Left ventricle myocardium inferior (tissue), 1 donor: ENCODE measurements at regions not wholly inside any gene's neighbourhood (a gene's known extent, or its start where the extent isn't known, plus 50 kb on each side); places are given as distances from the start of the nearest gene placed in this dataset.
"Not testable (repeated sequence)": the region's sequence is repeated elsewhere in the genome, so short reads cannot be mapped to it uniquely, and the experiment has no call there.

Source experiments
- DNase-seq: peaks from one replicate; pipeline ENCODE4 v3.0.0-alpha.2; 2020
- H3K27ac ChIP-seq: fragments of 200-600 bp; replicated peaks from 2 replicates; pipeline ENCODE4 v1.8.0; 2021
- H3K27me3 ChIP-seq: fragments of 200-600 bp; 2 replicates; pipeline ENCODE4 v1.8.0; 2021; ENCODE audit warnings: low read depth
- H3K36me3 ChIP-seq: fragments of 200-600 bp; 2 replicates; pipeline ENCODE4 v1.8.0; 2021
- H3K4me1 ChIP-seq: fragments of 200-600 bp; 2 replicates; pipeline ENCODE4 v1.8.0; 2021
- H3K4me3 ChIP-seq: fragments of 200-600 bp; 2 replicates; pipeline ENCODE4 v1.8.0; 2021; ENCODE audit warnings: mild to moderate bottlenecking, moderate library complexity
- H3K9me3 ChIP-seq: fragments of 200-600 bp; replicated peaks from 2 replicates; pipeline ENCODE4 v1.8.0; 2021
- CTCF ChIP-seq: fragments of 200-600 bp; IDR thresholded peaks from 2 replicates; pipeline ENCODE4 v1.8.0; 2021; ENCODE audit warnings: antibody characterized with exemption, mild to moderate bottlenecking, borderline replicate concordance
- intact Hi-C: fragments of 100-400 bp; cut with micrococcal nuclease; formaldehyde crosslinking; loops from one replicate; pipeline ENCODE4 v1.11.0; 2022
- donor health status: DM: no; HTN: yes; CAD: no; lungs with severe emphysema.

GRCh38 chr3:13228584-13228983 lies 155.4 kb upstream of the IQSEC1 start:
- intact Hi-C loops = no loop called here
- peaks cover 17% of the 10 kb centered on the region for H3K4me1 ChIP-seq
- H3K27ac ChIP-seq = peak overlapping the region; percentile 58
- no peak for DNase-seq
- no peaks in the 10 kb centered on the region for H3K36me3 ChIP-seq
- peaks cover 26% of the 10 kb centered on the region for H3K27me3 ChIP-seq
- no peak overlapping the region for H3K4me3 ChIP-seq
- H3K9me3 ChIP-seq = no peaks in the 10 kb centered on the region
- no peak for TF ChIP-seq CTCF

GRCh38 chr3:13228169-13228568 lies 154.9 kb upstream of the IQSEC1 start:
- H3K36me3 ChIP-seq, intact Hi-C loops, DNase-seq, H3K9me3 ChIP-seq, H3K4me3 ChIP-seq: not testable (repeated sequence)
- Histone ChIP-seq H3K4me1 (peaks cover 22% of the 10 kb centered on the region), H3K27ac (peak overlapping the region; percentile 76), H3K27me3 (peaks cover 25% of the 10 kb centered on the region)

GRCh38 chr3:13227315-13228165 lies 154.3 kb upstream of the IQSEC1 start:
- H3K9me3 ChIP-seq = no peaks in the 10 kb centered on the region
- intact Hi-C loops = no loop called here
- peaks cover 27% of the 10 kb centered on the region for H3K4me1 ChIP-seq
- no peak for DNase-seq
- peak overlapping the region; percentile 76 for H3K27ac ChIP-seq
- H3K4me3 ChIP-seq = no peak overlapping the region
- no peaks in the 10 kb centered on the region for H3K36me3 ChIP-seq
- TF ChIP-seq CTCF = no peak
- H3K27me3 ChIP-seq = peaks cover 23% of the 10 kb centered on the region

- peaks cover 27% of the 10 kb centered on the region for H3K4me1 ChIP-seq
- peaks cover 11% of the 10 kb centered on the region for H3K27me3 ChIP-seq
- H3K36me3 ChIP-seq = no peaks in the 10 kb centered on the region
- no peak for DNase-seq
- H3K27ac ChIP-seq = no peak overlapping the region
- H3K4me3 ChIP-seq = no peak overlapping the region
- no peaks in the 10 kb centered on the region for H3K9me3 ChIP-seq
- TF ChIP-seq CTCF = no peak
- intact Hi-C loops = no loop called here
These were observed 151.7 kb upstream of the IQSEC1 start for GRCh38 chr3:13224967-13225366.

GRCh38 chr3:13223574-13224237 lies 150.5 kb upstream of the IQSEC1 start:
- Histone ChIP-seq H3K9me3 (no peaks in the 10 kb centered on the region), H3K4me3 (no peak overlapping the region), H3K4me1 (peaks cover 27% of the 10 kb centered on the region), H3K27me3 (peaks cover 7% of the 10 kb centered on the region), H3K27ac (peak overlapping the region; percentile 46), H3K36me3 (no peaks in the 10 kb centered on the region)
- intact Hi-C loops = no loop called here
- no peak for TF ChIP-seq CTCF
- DNase-seq = peak; percentile 58
